ENCODE measurements at regions not wholly inside any gene's neighbourhood (a gene's known extent, or its start where the extent isn't known, plus 50 kb on each side); places are given as distances from the start of the nearest gene placed in this dataset.

DNA sequence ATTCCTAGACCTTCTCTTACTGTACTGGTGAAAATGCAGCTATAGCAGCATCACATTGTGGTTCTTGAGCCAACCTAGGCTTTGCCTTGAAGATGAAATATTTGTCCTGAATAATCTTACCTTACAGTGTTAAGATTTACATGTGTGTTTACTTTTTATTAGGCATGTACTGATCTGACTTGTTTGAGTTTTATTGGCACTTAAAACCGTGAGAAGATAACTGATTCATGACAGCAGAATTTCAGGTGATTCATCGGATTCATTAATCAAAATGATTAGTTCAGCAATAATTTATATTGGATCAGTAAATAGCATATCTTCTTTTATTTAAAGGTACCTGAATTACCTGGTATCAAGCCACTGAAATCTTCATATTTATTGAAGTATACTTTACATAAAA lies 296.3 kb downstream of the KLF5 start:
- no peak for DNase-seq (ENCODE audit: low read depth)
- TF ChIP-seq, protein P1, sequence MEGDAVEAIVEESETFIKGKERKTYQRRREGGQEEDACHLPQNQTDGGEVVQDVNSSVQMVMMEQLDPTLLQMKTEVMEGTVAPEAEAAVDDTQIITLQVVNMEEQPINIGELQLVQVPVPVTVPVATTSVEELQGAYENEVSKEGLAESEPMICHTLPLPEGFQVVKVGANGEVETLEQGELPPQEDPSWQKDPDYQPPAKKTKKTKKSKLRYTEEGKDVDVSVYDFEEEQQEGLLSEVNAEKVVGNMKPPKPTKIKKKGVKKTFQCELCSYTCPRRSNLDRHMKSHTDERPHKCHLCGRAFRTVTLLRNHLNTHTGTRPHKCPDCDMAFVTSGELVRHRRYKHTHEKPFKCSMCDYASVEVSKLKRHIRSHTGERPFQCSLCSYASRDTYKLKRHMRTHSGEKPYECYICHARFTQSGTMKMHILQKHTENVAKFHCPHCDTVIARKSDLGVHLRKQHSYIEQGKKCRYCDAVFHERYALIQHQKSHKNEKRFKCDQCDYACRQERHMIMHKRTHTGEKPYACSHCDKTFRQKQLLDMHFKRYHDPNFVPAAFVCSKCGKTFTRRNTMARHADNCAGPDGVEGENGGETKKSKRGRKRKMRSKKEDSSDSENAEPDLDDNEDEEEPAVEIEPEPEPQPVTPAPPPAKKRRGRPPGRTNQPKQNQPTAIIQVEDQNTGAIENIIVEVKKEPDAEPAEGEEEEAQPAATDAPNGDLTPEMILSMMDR (IDR thresholded peaks at IDR 0.05; ENCODE audit: low read length, missing control alignments), result no peak
- H3K4me3 ChIP-seq (replicated peaks; ENCODE audit: low read depth, low read length), result no peak overlapping the region

DNA sequence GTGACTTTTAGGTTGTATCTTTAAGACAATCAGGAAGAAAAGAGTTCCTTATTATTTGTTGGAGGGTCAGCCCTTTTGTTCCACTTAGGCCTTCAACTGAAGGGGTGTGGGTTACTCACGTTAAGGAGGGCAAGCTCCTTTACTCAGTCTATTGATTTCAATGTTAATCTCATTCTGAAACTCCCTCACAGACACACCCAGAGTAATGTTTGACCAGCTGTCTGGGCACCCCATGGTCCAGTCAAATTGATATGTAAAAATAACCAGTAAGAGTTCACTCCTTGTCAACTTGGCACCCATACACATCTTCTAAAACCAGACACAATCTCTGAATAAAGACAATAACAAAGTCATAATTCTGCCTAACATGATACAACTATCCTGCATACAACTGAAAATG lies 292.9 kb downstream of the KLF5 start:
- H3K4me3 ChIP-seq (replicated peaks; ENCODE audit: low read depth, low read length), result no peak overlapping the region
- TF ChIP-seq, protein P1 (IDR thresholded peaks at IDR 0.05; ENCODE audit: low read length, missing control alignments), result no peak
- DNase-seq (ENCODE audit: low read depth), result no peak

- DNase-seq (ENCODE audit: low read depth), result peak; percentile 29
- H3K4me3 ChIP-seq (replicated peaks; ENCODE audit: low read depth, low read length), result no peak overlapping the region
- TF ChIP-seq, protein P1 (IDR thresholded peaks at IDR 0.05; ENCODE audit: low read length, missing control alignments), result no peak
These were observed 282.9 kb downstream of the KLF5 start for GRCh38 chr13:73341748-73342147.

DNA sequence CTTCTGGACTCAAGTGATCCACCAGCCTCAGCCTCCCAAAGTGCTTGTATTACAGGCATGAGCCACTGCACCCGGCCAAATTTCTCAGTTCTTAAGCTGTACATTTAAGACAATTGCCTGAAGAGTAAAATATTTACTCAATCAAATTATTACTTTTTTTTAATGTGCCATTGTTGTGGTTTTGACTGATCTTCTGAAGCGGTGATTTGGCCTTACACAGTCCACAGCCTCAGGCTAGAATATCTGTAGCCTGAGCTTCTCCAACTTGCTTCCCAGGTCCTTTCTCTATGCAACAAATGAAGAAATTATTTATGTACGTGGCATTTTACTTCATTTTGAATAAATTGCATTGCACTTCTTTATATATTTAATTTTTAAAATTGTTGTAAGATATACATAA lies 281.3 kb downstream of the KLF5 start:
- TF ChIP-seq, protein P1 (IDR thresholded peaks at IDR 0.05; ENCODE audit: low read length, missing control alignments), result no peak
- DNase-seq (ENCODE audit: low read depth), result no peak
- no peak overlapping the region for H3K4me3 ChIP-seq (replicated peaks; ENCODE audit: low read depth, low read length)

- DNase-seq (ENCODE audit: low read depth), result no peak
- H3K4me3 ChIP-seq (replicated peaks; ENCODE audit: low read depth, low read length), result no peak overlapping the region
- TF ChIP-seq, protein P1 (IDR thresholded peaks at IDR 0.05; ENCODE audit: low read length, missing control alignments), result no peak
These were observed 280.3 kb downstream of the KLF5 start for GRCh38 chr13:73339086-73339485.

DNA sequence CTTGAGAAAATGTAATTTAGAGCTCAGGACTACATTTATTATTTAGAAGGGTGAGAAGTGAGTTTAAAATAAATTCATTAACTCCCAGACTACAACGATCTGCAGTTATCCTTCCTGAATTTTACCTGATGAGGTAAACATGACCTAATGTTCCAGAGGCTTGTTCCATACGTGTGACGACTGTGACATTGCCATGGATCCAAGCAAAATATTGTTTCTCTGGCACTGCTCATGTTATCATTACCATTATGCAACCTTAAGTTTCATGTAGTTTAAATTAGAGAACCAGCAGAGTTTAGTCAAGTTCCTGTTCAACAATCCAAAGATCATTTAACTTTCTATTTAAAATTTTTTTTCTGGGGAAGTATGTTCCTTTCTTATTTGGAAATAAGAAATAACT lies 279.6 kb downstream of the KLF5 start:
- H3K4me3 ChIP-seq (replicated peaks; ENCODE audit: low read depth, low read length), result no peak overlapping the region
- TF ChIP-seq, protein P1 (IDR thresholded peaks at IDR 0.05; ENCODE audit: low read length, missing control alignments), result no peak
- peak; percentile 78 for DNase-seq (ENCODE audit: low read depth)

- DNase-seq (ENCODE audit: low read depth), result no peak
- H3K4me3 ChIP-seq (replicated peaks; ENCODE audit: low read depth, low read length), result no peak overlapping the region
- TF ChIP-seq, protein P1 (IDR thresholded peaks at IDR 0.05; ENCODE audit: low read length, missing control alignments), result no peak
These were observed 278.7 kb downstream of the KLF5 start for GRCh38 chr13:73337532-73337931.

Measured in fibroblast of pulmonary artery (primary cell).